GM20000 (cell line): ENCODE measurements at regions not wholly inside any gene's neighbourhood (a gene's known extent, or its start where the extent isn't known, plus 50 kb on each side); places are given as distances from the start of the nearest gene placed in this dataset.

Source experiments
- DNase-seq: peaks from one replicate; pipeline ENCODE4 v3.0.0; 2012; ENCODE audit warnings: low spot score
- CTCF ChIP-seq: IDR thresholded peaks from 2 replicates; pipeline ENCODE4 v1.5.1; 2012; ENCODE audit warnings: mild to moderate bottlenecking, control low read depth; ENCODE audit errors: extremely low read depth, missing control alignments

GRCh38 chr16:61182391-61182790, 853.8 kb downstream of the CDH8 start:
- TF ChIP-seq CTCF = no peak
- DNase-seq = no peak

- DNase-seq = no peak
- TF ChIP-seq CTCF = no peak
These were observed 854.3 kb downstream of the CDH8 start for GRCh38 chr16:61181982-61182381.

GRCh38 chr16:61179561-61179960, 856.7 kb downstream of the CDH8 start:
- no peak for TF ChIP-seq CTCF

GRCh38 chr16:61165797-61166196, 870.4 kb downstream of the CDH8 start:
- no peak for DNase-seq
- no peak for TF ChIP-seq CTCF

More at GRCh38 chr16:61179561-61179960, 856.7 kb downstream of the CDH8 start:
- DNase-seq = no peak

- TF ChIP-seq CTCF = no peak
- DNase-seq = no peak
These were observed 885.9 kb downstream of the CDH8 start for GRCh38 chr16:61150351-61150750.

- TF ChIP-seq CTCF = no peak
- DNase-seq = no peak
These were observed 886.5 kb downstream of the CDH8 start for GRCh38 chr16:61149709-61150108.

GRCh38 chr16:61148930-61149329, 887.3 kb downstream of the CDH8 start:
- TF ChIP-seq CTCF = no peak
- DNase-seq = no peak
